ENCODE measurements at regions not wholly inside any gene's neighbourhood (a gene's known extent, or its start where the extent isn't known, plus 50 kb on each side); places are given as distances from the start of the nearest gene placed in this dataset.

- TF ChIP-seq ZBTB21 (CRISPR knock-in tag; IDR thresholded peaks at IDR 0.05; ENCODE audit: borderline replicate concordance) (no peak), SMAD3 (CRISPR knock-in tag; IDR thresholded peaks at IDR 0.05; ENCODE audit: borderline replicate concordance) (no peak), PRRX2 (CRISPR knock-in tag; IDR thresholded peaks at IDR 0.05) (no peak), AFF4 (CRISPR knock-in tag; IDR thresholded peaks at IDR 0.05; ENCODE audit: borderline replicate concordance) (no peak), FOXP1 (CRISPR knock-in tag; IDR thresholded peaks at IDR 0.05; ENCODE audit: borderline replicate concordance) (no peak), AR (CRISPR knock-in tag; IDR thresholded peaks at IDR 0.05) (no peak), ZNF121 (CRISPR knock-in tag; IDR thresholded peaks at IDR 0.05) (no peak), SOX15 (CRISPR knock-in tag; IDR thresholded peaks at IDR 0.05) (no peak), ZNF416 (CRISPR knock-in tag; IDR thresholded peaks at IDR 0.05) (no peak), RELA (CRISPR knock-in tag; IDR thresholded peaks at IDR 0.05; ENCODE audit: borderline replicate concordance) (no peak), ZNF281 (CRISPR knock-in tag; IDR thresholded peaks at IDR 0.05) (no peak), ELF4 (CRISPR knock-in tag; IDR thresholded peaks at IDR 0.05; ENCODE audit: low read depth) (no peak), GABPB1 (CRISPR knock-in tag; IDR thresholded peaks at IDR 0.05) (no peak), IRF2 (CRISPR knock-in tag; IDR thresholded peaks at IDR 0.05; ENCODE audit: borderline replicate concordance, low read depth) (no peak), TP53 (CRISPR knock-in tag; IDR thresholded peaks at IDR 0.05) (no peak), E2F4 (CRISPR knock-in tag; IDR thresholded peaks at IDR 0.05; ENCODE audit: borderline replicate concordance, low read depth) (no peak), EMX1 (CRISPR knock-in tag; IDR thresholded peaks at IDR 0.05) (no peak), NFYB (CRISPR knock-in tag; conservative IDR thresholded peaks at IDR 0.05; ENCODE audit: low read depth) (no peak), TCF7 (CRISPR knock-in tag; IDR thresholded peaks at IDR 0.05; ENCODE audit: low read depth) (no peak)
- Mint-ChIP-seq H3K9me3 (peaks cover 3% of the 10 kb centered on the region), H3K4me3 (no peak overlapping the region), H3K36me3 (peaks cover 3% of the 10 kb centered on the region), H3K27ac (no peak overlapping the region), H3K4me1 (no peaks in the 10 kb centered on the region), H3K27me3 (ENCODE audit: low read depth) (peaks cover 41% of the 10 kb centered on the region)
- ATAC-seq (no peak), DNase-seq (ENCODE audit: low spot score) (no peak)
- ChIA-PET CTCF (no interaction called here), POLR2A (no interaction called here)
Observed at GRCh38 chr10:1858547-1858946, 121.2 kb upstream of the ADARB2 start.
